ENCODE measurements at regions not wholly inside any gene's neighbourhood (a gene's known extent, or its start where the extent isn't known, plus 50 kb on each side); places are given as distances from the start of the nearest gene placed in this dataset.

GRCh38 chr4:180596888-180597483, 1646.2 kb upstream of the TENM3 start:
- no peak for TF ChIP-seq CTCF (IDR thresholded peaks at IDR 0.05)
- TF ChIP-seq POLR2A (IDR thresholded peaks at IDR 0.05; ENCODE audit: low read depth), result no peak
- TF ChIP-seq POLR2AphosphoS5 (IDR thresholded peaks at IDR 0.05), result no peak

All from esophagus muscularis mucosa (tissue), 3 donors.